CD4-positive, alpha-beta T cell treated with Interleukin-1 beta for 1 hour (primary cell): ENCODE measurements at regions not wholly inside any gene's neighbourhood (a gene's known extent, or its start where the extent isn't known, plus 50 kb on each side); places are given as distances from the start of the nearest gene placed in this dataset.

Source experiments
- DNase-seq, 2 donors: peaks; one replicate each; pipeline ENCODE4 v3.0.0-alpha.2; 2020 to 2022

GRCh38 chr3:159779883-159780282 lies 208.8 kb upstream of the IL12A start:
- DNase-seq, result no peak

DNA sequence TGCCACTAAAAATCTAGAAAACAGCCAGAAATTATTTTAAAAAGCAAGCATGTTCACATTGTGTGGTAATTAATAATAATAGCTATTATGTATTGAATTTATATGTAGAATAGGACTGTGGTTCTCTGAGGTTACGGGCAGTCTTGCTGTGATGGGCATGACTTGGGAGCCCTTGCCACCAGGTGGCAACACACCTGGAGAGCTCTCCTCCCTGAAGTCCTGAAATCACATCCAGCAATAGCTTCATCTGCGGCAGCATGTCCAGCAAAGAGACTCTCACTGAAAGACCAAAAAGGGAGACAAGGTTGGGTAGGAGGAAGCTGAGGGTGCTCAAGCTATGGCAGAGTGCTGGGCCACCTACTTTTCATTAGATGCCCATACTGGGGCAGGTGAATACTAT lies 206.8 kb upstream of the IL12A start:
- DNase-seq, result no peak

- no peak for DNase-seq
Measured at GRCh38 chr3:159782724-159783421, 205.8 kb upstream of the IL12A start.

- DNase-seq, result no peak
Measured at GRCh38 chr3:159783780-159784742, 204.6 kb upstream of the IL12A start.

DNA sequence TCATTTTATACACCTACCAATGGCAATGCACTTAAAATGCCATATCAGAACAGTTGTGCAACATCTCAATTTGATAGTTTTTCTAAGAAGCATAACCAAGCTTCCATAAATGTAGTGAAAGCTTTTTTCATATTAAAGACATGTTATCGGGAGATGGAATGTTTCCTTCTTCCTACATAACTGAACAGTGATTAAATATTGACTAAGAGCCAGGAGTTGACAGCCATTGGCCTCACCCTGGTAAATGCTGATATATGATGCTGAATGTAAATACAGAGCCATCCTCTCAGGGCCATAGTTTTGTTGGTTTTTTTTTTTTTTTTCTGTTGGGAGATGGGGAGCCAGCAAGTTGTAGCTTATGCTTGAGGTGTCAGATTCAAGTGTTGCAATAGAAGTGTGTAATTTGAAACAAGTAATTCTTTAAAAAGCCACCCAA lies 203.3 kb upstream of the IL12A start:
- no peak for DNase-seq

GRCh38 chr3:159786489-159787177 lies 202.0 kb upstream of the IL12A start:
- no peak for DNase-seq

- DNase-seq, result no peak
Measured at GRCh38 chr3:159787178-159787574, 201.5 kb upstream of the IL12A start.

- no peak for DNase-seq
Measured at GRCh38 chr3:159787794-159788205, 200.8 kb upstream of the IL12A start.

DNA sequence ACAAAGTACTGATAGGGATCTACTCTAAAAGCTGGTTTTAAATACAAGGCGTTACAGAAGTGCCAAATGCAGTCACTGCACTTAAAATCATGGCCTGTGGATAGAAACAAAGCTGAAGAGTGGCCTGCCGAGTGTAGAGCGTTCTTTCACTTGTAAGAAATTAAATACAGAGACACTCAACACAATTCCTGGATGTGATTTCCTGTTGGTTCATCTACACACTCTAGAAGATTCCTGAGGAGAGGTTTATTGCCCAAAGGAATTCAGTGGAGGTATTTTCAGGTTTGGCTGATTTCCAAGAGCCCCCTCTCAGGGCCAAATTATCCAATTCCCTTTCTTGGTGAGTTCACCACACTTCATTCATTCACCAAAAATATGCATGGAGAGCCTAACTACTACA lies 200.3 kb upstream of the IL12A start:
- DNase-seq, result no peak

DNA sequence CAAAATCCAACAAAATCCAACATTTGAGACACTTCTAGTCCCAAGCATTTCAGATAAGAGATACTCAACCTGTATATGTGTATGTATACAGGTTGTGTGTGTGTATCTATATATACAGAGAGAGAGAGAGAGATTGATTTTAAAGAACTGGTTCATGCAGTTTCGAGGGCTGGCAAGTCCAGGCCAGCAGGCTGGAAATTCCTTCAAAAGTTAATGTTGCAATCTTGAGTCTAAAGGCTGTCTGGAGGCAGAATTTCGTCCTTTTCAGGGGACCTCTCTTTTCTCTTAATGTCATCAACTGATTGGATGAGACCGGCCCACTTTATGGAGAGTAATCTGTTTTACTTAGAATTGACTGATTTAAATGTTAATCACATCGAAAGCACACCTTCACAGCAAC lies 199.6 kb upstream of the IL12A start:
- DNase-seq, result no peak

GRCh38 chr3:159789742-159790635 lies 198.6 kb upstream of the IL12A start:
- no peak for DNase-seq

DNA sequence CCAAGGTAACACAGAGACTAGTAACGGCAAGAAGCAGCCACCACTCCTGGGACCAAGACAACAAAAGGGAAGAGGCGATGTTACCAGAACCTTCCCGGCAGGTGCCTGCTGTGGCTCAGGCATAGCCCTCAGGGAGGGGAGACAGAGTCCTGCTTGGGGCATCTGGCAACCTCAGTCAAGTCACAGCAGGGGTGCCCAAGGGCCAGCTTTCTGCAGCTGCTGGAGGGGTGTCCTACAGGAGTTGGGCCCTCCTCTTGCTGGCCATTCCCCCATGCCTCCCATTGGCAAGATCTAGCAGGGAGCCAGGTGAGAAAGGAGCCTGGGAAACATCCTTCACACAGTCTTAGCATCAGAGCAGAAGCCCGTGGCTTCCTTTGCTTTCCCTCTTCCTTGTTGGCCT lies 197.3 kb upstream of the IL12A start:
- no peak for DNase-seq

DNA sequence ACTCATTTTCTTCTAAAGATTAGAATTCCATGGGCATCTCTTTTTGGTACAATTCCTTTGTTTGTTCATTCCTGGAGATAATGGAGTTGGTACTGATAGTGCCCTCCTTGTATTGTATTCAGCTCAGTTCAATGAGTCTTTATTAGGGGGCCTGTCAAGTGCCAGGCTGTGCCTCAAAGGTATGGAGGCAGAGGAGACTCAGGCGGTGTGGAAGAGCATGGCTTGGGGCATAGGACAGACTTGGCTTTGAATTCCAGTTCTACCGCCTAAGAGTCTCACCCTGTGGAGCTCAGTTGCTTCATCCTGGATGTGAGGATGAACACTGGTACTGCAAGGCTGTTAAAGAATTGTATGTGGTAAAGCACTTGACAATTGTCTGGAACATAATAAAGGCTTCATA lies 196.6 kb upstream of the IL12A start:
- no peak for DNase-seq

GRCh38 chr3:159795042-159795441 lies 193.6 kb upstream of the IL12A start:
- no peak for DNase-seq

DNA sequence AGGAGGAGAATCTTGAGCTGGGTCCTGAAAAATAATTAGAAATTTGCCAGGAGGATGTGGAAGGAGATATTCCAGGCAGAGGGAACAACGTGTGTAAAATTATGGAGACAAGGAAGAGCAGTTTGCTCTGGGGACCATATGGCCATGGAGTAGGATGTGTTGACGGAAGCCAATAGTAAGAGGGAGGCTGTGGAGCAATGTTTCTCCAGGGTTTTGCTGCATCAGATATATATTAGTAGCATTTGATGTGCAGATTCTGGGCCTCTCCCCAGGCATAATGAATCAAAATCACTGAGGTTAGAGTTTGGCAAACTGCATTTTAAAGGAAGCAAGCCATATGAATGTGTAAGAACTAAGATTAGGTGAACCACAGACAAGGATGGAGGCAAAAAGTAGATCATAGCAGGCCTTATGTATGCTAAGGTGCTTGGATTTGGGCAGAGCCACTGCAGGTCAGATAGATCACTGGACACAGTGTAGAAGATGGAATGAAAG lies 192.9 kb upstream of the IL12A start:
- no peak for DNase-seq

- DNase-seq, result no peak
Measured at GRCh38 chr3:159796226-159796625, 192.4 kb upstream of the IL12A start.

- DNase-seq, result no peak
Measured at GRCh38 chr3:159796744-159797143, 191.9 kb upstream of the IL12A start.

DNA sequence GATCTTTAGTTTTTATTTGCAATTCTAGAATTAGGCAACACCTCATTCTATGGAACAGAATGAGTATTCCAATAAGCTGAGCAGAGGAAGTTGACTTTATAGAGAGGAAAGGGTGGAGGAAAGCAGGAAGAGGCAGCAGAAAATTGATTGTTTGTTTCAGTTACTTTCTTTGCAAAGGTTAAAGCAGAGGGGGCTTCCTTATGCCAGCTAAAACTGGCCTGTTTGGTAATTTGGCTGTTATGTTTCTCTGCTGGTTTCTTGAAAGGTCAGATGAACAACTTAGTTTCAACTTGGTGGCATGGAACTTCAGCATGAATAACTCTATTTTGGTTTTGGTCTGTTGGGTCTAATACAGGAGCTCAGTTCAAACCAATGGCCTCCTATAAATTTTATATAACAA lies 190.9 kb upstream of the IL12A start:
- DNase-seq, result no peak

GRCh38 chr3:159798951-159799350 lies 189.7 kb upstream of the IL12A start:
- DNase-seq, result no peak

- DNase-seq, result no peak
Measured at GRCh38 chr3:159800434-159801155, 188.0 kb upstream of the IL12A start.

DNA sequence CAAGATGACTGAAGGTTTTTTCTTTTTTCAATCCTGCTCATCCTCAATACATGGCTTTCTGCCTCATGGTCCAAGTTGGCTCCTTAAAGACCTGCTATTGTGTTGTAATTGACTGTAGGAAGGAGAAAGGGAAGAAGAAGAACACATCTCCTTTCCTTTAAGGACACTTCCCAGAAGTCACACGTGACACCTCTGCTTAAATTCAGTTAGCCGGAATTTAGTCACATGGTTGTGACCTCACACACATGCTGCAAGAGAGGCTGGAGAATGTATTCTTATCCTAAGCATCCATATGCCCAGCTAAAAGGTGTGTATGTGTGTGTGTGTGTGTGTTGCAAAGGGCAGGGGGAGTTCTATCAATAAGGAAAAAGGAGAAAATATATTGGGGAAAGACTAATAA lies 185.8 kb upstream of the IL12A start:
- no peak for DNase-seq

GRCh38 chr3:159803459-159803858 lies 185.2 kb upstream of the IL12A start:
- DNase-seq, result no peak
